ENCODE measurements at regions not wholly inside any gene's neighbourhood (a gene's known extent, or its start where the extent isn't known, plus 50 kb on each side); places are given as distances from the start of the nearest gene placed in this dataset.
"Not testable (repeated sequence)": the region's sequence is repeated elsewhere in the genome, so short reads cannot be mapped to it uniquely, and the experiment has no call there.

- H3K36me3 ChIP-seq (replicated peaks in 1 of 2) = no peaks in the 10 kb centered on the region
- H3K27me3 ChIP-seq = no peaks in the 10 kb centered on the region
- 35 to 55% (median 46%) methylated on average over 2 of the region's 2 CpGs; no CpG with 5 or more reads in 1 of the 4 donors for WGBS, 4 donors
- intact Hi-C loops (cut with DNase I) = no loop called here
- DNase-seq = no peak
- no peaks in the 10 kb centered on the region for H3K4me1 ChIP-seq (replicated peaks in 1 of 2)
- no peak overlapping the region for H3K27ac ChIP-seq
- TF ChIP-seq POLR2A (IDR thresholded peaks at IDR 0.05) (no peak), CTCF (IDR thresholded peaks at IDR 0.05) (no peak)
- no peaks in the 10 kb centered on the region for H3K9me3 ChIP-seq (replicated peaks in 1 of 3)
- no peak overlapping the region for H3K4me3 ChIP-seq
Observed at GRCh38 chrX:150099316-150099715, 161.0 kb upstream of the EOLA2 start.

- Histone ChIP-seq H3K27ac (no peak overlapping the region), H3K9me3 (replicated peaks in 1 of 3) (no peaks in the 10 kb centered on the region), H3K27me3 (no peaks in the 10 kb centered on the region), H3K4me3 (no peak overlapping the region), H3K4me1 (replicated peaks in 1 of 2) (no peaks in the 10 kb centered on the region), H3K36me3 (replicated peaks in 1 of 2) (no peaks in the 10 kb centered on the region)
- TF ChIP-seq POLR2A (IDR thresholded peaks at IDR 0.05) = no peak
- TF ChIP-seq CTCF (IDR thresholded peaks at IDR 0.05) = no peak
- intact Hi-C loops (cut with DNase I) = no loop called here
- DNase-seq = no peak
- WGBS, 4 donors = 53 to 81% (median 68%) methylated on average over 3 of the region's 3 CpGs
Observed at GRCh38 chrX:150100261-150100660, 162.0 kb upstream of the EOLA2 start.

GRCh38 chrX:150118476-150118875, 180.2 kb upstream of the EOLA2 start:
- TF ChIP-seq POLR2A (IDR thresholded peaks at IDR 0.05) (no peak), CTCF (IDR thresholded peaks at IDR 0.05) (no peak)
- no peaks in the 10 kb centered on the region for H3K27me3 ChIP-seq
- 64 to 100% (median 78%) methylated on average over 1 to 7 of the region's 7 CpGs for WGBS, 4 donors
- no peaks in the 10 kb centered on the region for H3K9me3 ChIP-seq (replicated peaks in 1 of 3)
- H3K4me1 ChIP-seq (replicated peaks in 1 of 2) = no peaks in the 10 kb centered on the region
- no peaks in the 10 kb centered on the region for H3K36me3 ChIP-seq (replicated peaks in 1 of 2)
- intact Hi-C loops (cut with DNase I) = no loop called here
- DNase-seq = no peak
- H3K27ac ChIP-seq = no peak overlapping the region
- no peak overlapping the region for H3K4me3 ChIP-seq

- H3K27ac ChIP-seq = no peak overlapping the region
- TF ChIP-seq POLR2A (IDR thresholded peaks at IDR 0.05) (no peak), CTCF (IDR thresholded peaks at IDR 0.05) (no peak)
- no peak overlapping the region for H3K4me3 ChIP-seq
- H3K9me3 ChIP-seq (replicated peaks in 1 of 3) = no peaks in the 10 kb centered on the region
- no peaks in the 10 kb centered on the region for H3K4me1 ChIP-seq (replicated peaks in 1 of 2)
- 62 to 83% (median 74%) methylated on average over 1 to 2 of the region's 2 CpGs for WGBS, 4 donors
- no peak for DNase-seq
- H3K36me3 ChIP-seq (replicated peaks in 1 of 2) = no peaks in the 10 kb centered on the region
- H3K27me3 ChIP-seq = no peaks in the 10 kb centered on the region
- intact Hi-C loops (cut with DNase I) = no loop called here
Observed at GRCh38 chrX:150119323-150119722, 181.0 kb upstream of the EOLA2 start.

GRCh38 chrX:150125045-150125444, 186.8 kb upstream of the EOLA2 start:
- H3K4me3 ChIP-seq; H3K4me1 ChIP-seq (replicated peaks in 1 of 2); H3K27ac ChIP-seq; DNase-seq; H3K9me3 ChIP-seq (replicated peaks in 1 of 3); H3K36me3 ChIP-seq (replicated peaks in 1 of 2); H3K27me3 ChIP-seq; intact Hi-C loops (cut with DNase I): not testable (repeated sequence)
- 75 to 82% (median 78%) methylated on average over 2 of the region's 2 CpGs for WGBS, 4 donors

All from adrenal gland (tissue), 9 donors.